ENCODE measurements at regions not wholly inside any gene's neighbourhood (a gene's known extent, or its start where the extent isn't known, plus 50 kb on each side); places are given as distances from the start of the nearest gene placed in this dataset.

- TF ChIP-seq CTCF (conservative IDR thresholded peaks at IDR 0.05) (no peak), ZFX (IDR thresholded peaks at IDR 0.05) (no peak)
Measured at GRCh38 chr13:78960881-78961280, 301.9 kb upstream of the OBI1 start.
